ENCODE measurements at regions not wholly inside any gene's neighbourhood (a gene's known extent, or its start where the extent isn't known, plus 50 kb on each side); places are given as distances from the start of the nearest gene placed in this dataset.

DNA sequence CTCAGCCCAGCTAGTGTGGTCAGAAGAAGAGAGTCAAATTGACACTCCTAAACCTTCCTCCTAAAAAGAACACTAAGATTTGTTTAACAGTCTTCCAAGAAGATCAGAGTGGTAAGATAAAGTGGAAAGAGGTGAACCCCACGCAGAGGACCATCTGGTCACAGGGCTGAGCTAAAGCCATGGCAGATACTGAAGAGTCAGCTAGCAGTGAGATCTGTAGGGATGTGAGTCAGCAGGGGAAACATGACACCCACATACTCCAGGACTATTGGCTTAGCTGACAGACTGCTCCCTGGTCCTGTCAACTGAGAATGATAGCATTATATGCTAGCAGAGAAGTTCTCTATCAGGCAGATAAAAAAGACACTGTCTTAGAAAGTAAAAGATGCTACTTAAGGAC lies 269.4 kb upstream of the ALG10 start:
- H3K9me2 ChIP-seq (replicated peaks; ENCODE audit: low read length), result no peaks in the 10 kb centered on the region
- no peaks in the 10 kb centered on the region for H3K79me2 ChIP-seq (ENCODE audit: low read length)
- no peaks in the 10 kb centered on the region for H3K36me3 ChIP-seq (ENCODE audit: low read depth, low read length)
- peaks cover 4% of the 10 kb centered on the region; the same call in 1 of the 2 replicates for H3K4me1 ChIP-seq (ENCODE audit: insufficient read depth, low read length)
- CTCF ChIA-PET, result no interaction called here
- no TSS peak for BruUV-seq (replicated peaks)
- no peak overlapping the region for H3K9ac ChIP-seq (ENCODE audit: low read length)
- H3K27ac ChIP-seq (ENCODE audit: low read length), result no peak overlapping the region
- H3K9me3 ChIP-seq (ENCODE audit: low read length), result no peaks in the 10 kb centered on the region
- no peaks in the 10 kb centered on the region for H4K20me1 ChIP-seq (ENCODE audit: low read length)
- H3F3A ChIP-seq (ENCODE audit: low read length, unreplicated experiment), result no peaks in the 10 kb centered on the region
- TF ChIP-seq EZH2phosphoT487 (IDR thresholded peaks at IDR 0.05; ENCODE audit: borderline replicate concordance, low read length) (no peak), EZH2 (IDR thresholded peaks at IDR 0.05; ENCODE audit: low read length, unreplicated experiment) (no peak)
- TF ChIP-seq, protein P1, sequence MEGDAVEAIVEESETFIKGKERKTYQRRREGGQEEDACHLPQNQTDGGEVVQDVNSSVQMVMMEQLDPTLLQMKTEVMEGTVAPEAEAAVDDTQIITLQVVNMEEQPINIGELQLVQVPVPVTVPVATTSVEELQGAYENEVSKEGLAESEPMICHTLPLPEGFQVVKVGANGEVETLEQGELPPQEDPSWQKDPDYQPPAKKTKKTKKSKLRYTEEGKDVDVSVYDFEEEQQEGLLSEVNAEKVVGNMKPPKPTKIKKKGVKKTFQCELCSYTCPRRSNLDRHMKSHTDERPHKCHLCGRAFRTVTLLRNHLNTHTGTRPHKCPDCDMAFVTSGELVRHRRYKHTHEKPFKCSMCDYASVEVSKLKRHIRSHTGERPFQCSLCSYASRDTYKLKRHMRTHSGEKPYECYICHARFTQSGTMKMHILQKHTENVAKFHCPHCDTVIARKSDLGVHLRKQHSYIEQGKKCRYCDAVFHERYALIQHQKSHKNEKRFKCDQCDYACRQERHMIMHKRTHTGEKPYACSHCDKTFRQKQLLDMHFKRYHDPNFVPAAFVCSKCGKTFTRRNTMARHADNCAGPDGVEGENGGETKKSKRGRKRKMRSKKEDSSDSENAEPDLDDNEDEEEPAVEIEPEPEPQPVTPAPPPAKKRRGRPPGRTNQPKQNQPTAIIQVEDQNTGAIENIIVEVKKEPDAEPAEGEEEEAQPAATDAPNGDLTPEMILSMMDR (conservative IDR thresholded peaks at IDR 0.05; ENCODE audit: low read depth, low read length), result no peak
- ATAC-seq, result peak; percentile 100
- H3K4me3 ChIP-seq (ENCODE audit: low read length), result no peak overlapping the region
- H3K4me2 ChIP-seq (ENCODE audit: low read length), result no peak overlapping the region
- DNase-seq, result peak; percentile 64
- peak overlapping the region; percentile 24; the same call in 1 of the 2 replicates for H2AFZ ChIP-seq (ENCODE audit: low read length)
- H3K27me3 ChIP-seq (ENCODE audit: low read length), result no peaks in the 10 kb centered on the region
- intact Hi-C loops (cut with micrococcal nuclease), result no loop called here
- POLR2A ChIA-PET (ENCODE audit: unreplicated experiment), result interaction anchor here (0.7 kb wide), 1 partner anchor 63 kb away, joined by 4 read pairs; no protein-coding TSS in a partner anchor

DNA sequence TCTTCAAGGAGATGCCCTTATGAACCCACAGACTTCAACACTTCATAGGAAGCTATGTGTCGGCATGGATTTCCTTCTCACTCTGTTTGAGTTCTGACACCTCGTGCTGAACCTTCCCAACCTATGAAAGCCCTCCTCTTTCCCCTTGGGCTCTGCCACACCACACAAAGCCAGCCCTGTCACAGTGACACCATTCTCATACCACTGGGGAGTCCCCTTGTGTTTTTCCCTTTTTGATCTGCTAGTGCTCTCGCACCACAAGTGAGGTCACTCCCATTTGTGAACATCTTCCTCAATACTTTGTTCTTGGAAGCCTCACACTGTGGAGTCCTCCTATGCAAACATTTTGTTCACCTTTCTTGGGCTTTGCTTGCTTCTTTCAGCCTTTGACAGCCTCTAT lies 264.6 kb upstream of the ALG10 start:
- no peaks in the 10 kb centered on the region for H3K9me3 ChIP-seq (ENCODE audit: low read length)
- H3K9me2 ChIP-seq (replicated peaks; ENCODE audit: low read length), result no peaks in the 10 kb centered on the region
- H3K79me2 ChIP-seq (ENCODE audit: low read length), result no peaks in the 10 kb centered on the region
- TF ChIP-seq EZH2 (IDR thresholded peaks at IDR 0.05; ENCODE audit: low read length, unreplicated experiment), result no peak
- intact Hi-C loops (cut with micrococcal nuclease), result no loop called here
- H2AFZ ChIP-seq (ENCODE audit: low read length), result no peak overlapping the region
- ATAC-seq (no peak), DNase-seq (no peak)
- H3K36me3 ChIP-seq (ENCODE audit: low read depth, low read length), result no peaks in the 10 kb centered on the region
- no peaks in the 10 kb centered on the region for H3K27me3 ChIP-seq (ENCODE audit: low read length)
- H3K4me3 ChIP-seq (ENCODE audit: low read length), result no peak overlapping the region
- no peaks in the 10 kb centered on the region for H4K20me1 ChIP-seq (ENCODE audit: low read length)
- H3K4me2 ChIP-seq (ENCODE audit: low read length), result no peak overlapping the region
- no TSS peak for BruUV-seq (replicated peaks)
- ChIA-PET CTCF (no interaction called here), POLR2A (ENCODE audit: unreplicated experiment) (interaction anchor here (0.6 kb wide), 1 partner anchor 62 kb away, joined by 3 read pairs; no protein-coding TSS in a partner anchor)
- H3F3A ChIP-seq (ENCODE audit: low read length, unreplicated experiment), result no peaks in the 10 kb centered on the region
- no peak overlapping the region for H3K27ac ChIP-seq (ENCODE audit: low read length)
- peaks cover 2% of the 10 kb centered on the region; the same call in 1 of the 2 replicates for H3K4me1 ChIP-seq (ENCODE audit: insufficient read depth, low read length)
- H3K9ac ChIP-seq (ENCODE audit: low read length), result no peak overlapping the region

DNA sequence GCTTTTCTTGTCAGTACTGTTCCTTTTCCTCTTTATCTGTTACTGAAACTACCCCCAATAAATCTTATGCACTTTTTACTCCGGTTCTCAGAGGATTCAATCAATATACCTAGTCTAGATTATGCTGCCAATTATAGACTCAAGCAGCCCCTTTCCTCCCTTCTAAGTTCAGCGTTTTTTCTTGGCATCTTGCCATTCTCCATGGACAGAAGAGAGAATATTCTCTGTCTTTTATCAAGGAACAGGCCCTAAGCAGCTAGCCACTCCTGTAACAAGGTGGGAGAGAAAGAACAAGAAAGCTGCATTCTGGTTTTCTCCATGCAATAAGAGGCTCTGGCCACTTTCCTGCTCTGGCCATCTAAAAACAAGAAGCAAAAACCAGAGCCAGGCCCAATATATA lies 263.0 kb upstream of the ALG10 start:
- Histone ChIP-seq H3K9ac (ENCODE audit: low read length) (no peak overlapping the region), H2AFZ (ENCODE audit: low read length) (no peak overlapping the region), H3K4me3 (ENCODE audit: low read length) (no peak overlapping the region), H3K4me1 (ENCODE audit: insufficient read depth, low read length) (no peaks in the 10 kb centered on the region), H3K9me3 (ENCODE audit: low read length) (no peaks in the 10 kb centered on the region), H3K27me3 (ENCODE audit: low read length) (no peaks in the 10 kb centered on the region), H3K27ac (ENCODE audit: low read length) (no peak overlapping the region), H3K4me2 (ENCODE audit: low read length) (no peak overlapping the region), H4K20me1 (ENCODE audit: low read length) (no peaks in the 10 kb centered on the region), H3K36me3 (ENCODE audit: low read depth, low read length) (no peaks in the 10 kb centered on the region), H3F3A (ENCODE audit: low read length, unreplicated experiment) (no peaks in the 10 kb centered on the region), H3K79me2 (ENCODE audit: low read length) (no peaks in the 10 kb centered on the region), H3K9me2 (replicated peaks; ENCODE audit: low read length) (no peaks in the 10 kb centered on the region)
- intact Hi-C loops (cut with micrococcal nuclease), result no loop called here
- BruUV-seq (replicated peaks), result no TSS peak
- ATAC-seq, result no peak
- ChIA-PET POLR2A (ENCODE audit: unreplicated experiment) (no interaction called here), CTCF (no interaction called here)
- no peak for TF ChIP-seq EZH2 (IDR thresholded peaks at IDR 0.05; ENCODE audit: low read length, unreplicated experiment)
- no peak for TF ChIP-seq EZH2phosphoT487 (IDR thresholded peaks at IDR 0.05; ENCODE audit: borderline replicate concordance, low read length)
- TF ChIP-seq, protein P1 (conservative IDR thresholded peaks at IDR 0.05; ENCODE audit: low read depth, low read length), result no peak
- no peak for DNase-seq

Measured in PC-3 (cell line).